NOMO-1 treated with DMSO at 0.1 percent for 48 hours (cell line): ENCODE measurements at regions not wholly inside any gene's neighbourhood (a gene's known extent, or its start where the extent isn't known, plus 50 kb on each side); places are given as distances from the start of the nearest gene placed in this dataset.
"Not testable (repeated sequence)": the region's sequence is repeated elsewhere in the genome, so short reads cannot be mapped to it uniquely, and the experiment has no call there.

Experiments
- DNase-seq: peaks from one replicate; lab custom pipeline; 2025; ENCODE audit not compliant: unreplicated experiment; lab: John Stamatoyannopoulos, UW

GRCh38 chr3:182124716-182125115, 413.0 kb downstream of the SOX2 start:
- no peak for DNase-seq

- no peak for DNase-seq
These were observed 418.0 kb downstream of the SOX2 start for GRCh38 chr3:182129740-182130139.

- no peak for DNase-seq
These were observed 422.0 kb downstream of the SOX2 start for GRCh38 chr3:182133752-182134151.

GRCh38 chr3:182135056-182135455, 423.3 kb downstream of the SOX2 start:
- no peak for DNase-seq

- DNase-seq = no peak
These were observed 424.5 kb downstream of the SOX2 start for GRCh38 chr3:182136008-182136910.

GRCh38 chr3:182138393-182138792, 426.7 kb downstream of the SOX2 start:
- no peak for DNase-seq

GRCh38 chr3:182139627-182140357, 428.1 kb downstream of the SOX2 start:
- no peak for DNase-seq

- DNase-seq = no peak
These were observed 431.2 kb downstream of the SOX2 start for GRCh38 chr3:182142928-182143327.

GRCh38 chr3:182143903-182144302, 432.2 kb downstream of the SOX2 start:
- DNase-seq = no peak

GRCh38 chr3:182148360-182148759, 436.6 kb downstream of the SOX2 start:
- DNase-seq = no peak

GRCh38 chr3:182149594-182149993, 437.9 kb downstream of the SOX2 start:
- DNase-seq = no peak

GRCh38 chr3:182156326-182156725, 444.6 kb downstream of the SOX2 start:
- DNase-seq = not testable (repeated sequence)

- DNase-seq = no peak
These were observed 453.5 kb downstream of the SOX2 start for GRCh38 chr3:182165234-182165633.

GRCh38 chr3:182172534-182172933, 460.8 kb downstream of the SOX2 start:
- no peak for DNase-seq

GRCh38 chr3:182178488-182179200, 466.9 kb downstream of the SOX2 start:
- no peak for DNase-seq

- no peak for DNase-seq
These were observed 467.9 kb downstream of the SOX2 start for GRCh38 chr3:182179631-182180030.

- DNase-seq = no peak
These were observed 469.1 kb downstream of the SOX2 start for GRCh38 chr3:182180654-182181385.

- DNase-seq = no peak
These were observed 470.8 kb downstream of the SOX2 start for GRCh38 chr3:182182531-182182968.

GRCh38 chr3:182183716-182184430, 472.1 kb downstream of the SOX2 start:
- no peak for DNase-seq

- no peak for DNase-seq
These were observed 473.6 kb downstream of the SOX2 start for GRCh38 chr3:182185313-182185712.
